Parathyroid adenoma (tissue), 2 donors: ENCODE measurements at regions not wholly inside any gene's neighbourhood (a gene's known extent, or its start where the extent isn't known, plus 50 kb on each side); places are given as distances from the start of the nearest gene placed in this dataset.

Experiments used
- H2AFZ ChIP-seq: fragments of 300-600 bp; sonication (generic); one replicate; pipeline ENCODE4 v1.7.0; 2017; ENCODE audit warnings: antibody characterized with exemption, mild to moderate bottlenecking
- H3K27ac ChIP-seq: fragments of 300-600 bp; sonication (generic); one replicate; pipeline ENCODE4 v1.7.0; 2017
- H3K27me3 ChIP-seq: fragments of 300-600 bp; sonication (generic); one replicate; pipeline ENCODE4 v1.7.0; 2017; ENCODE audit warnings: low read length; ENCODE audit not compliant: control insufficient read depth, insufficient read depth
- H3K36me3 ChIP-seq: fragments of 300-600 bp; sonication (generic); one replicate; pipeline ENCODE4 v1.7.0; 2017; ENCODE audit warnings: low read length; ENCODE audit not compliant: control insufficient read depth, insufficient read depth
- H3K4me1 ChIP-seq: fragments of 300-600 bp; sonication (generic); one replicate; pipeline ENCODE4 v1.7.0; 2017; ENCODE audit warnings: control low read depth
- H3K4me2 ChIP-seq: fragments of 300-600 bp; sonication (generic); one replicate; pipeline ENCODE4 v1.7.0; 2017; ENCODE audit warnings: low read length
- H3K4me3 ChIP-seq: fragments of 300-600 bp; sonication (generic); one replicate; pipeline ENCODE4 v1.7.0; 2017; ENCODE audit warnings: low read depth, low read length
- H3K79me2 ChIP-seq: fragments of 300-600 bp; sonication (generic); one replicate; pipeline ENCODE4 v1.7.0; 2017; ENCODE audit warnings: control low read depth
- H3K9ac ChIP-seq: fragments of 300-600 bp; sonication (generic); one replicate; pipeline ENCODE4 v1.7.0; 2017; ENCODE audit warnings: mild to moderate bottlenecking
- H3K9me3 ChIP-seq: fragments of 300-600 bp; sonication (generic); one replicate; pipeline ENCODE4 v1.7.0; 2017; ENCODE audit warnings: low read length; ENCODE audit not compliant: control insufficient read depth
- CTCF ChIP-seq: fragments of 300-600 bp; sonication (generic); IDR thresholded peaks from one replicate; pipeline ENCODE4 v1.7.0; 2017; ENCODE audit warnings: antibody characterized with exemption, mild to moderate bottlenecking
- donor health status: primary hyperparathyroidism.

GRCh38 chr2:121832412-121833357 is 77.2 kb downstream of the TSN start:
- Histone ChIP-seq H3K9ac (no peak overlapping the region), H3K79me2 (no peaks in the 10 kb centered on the region), H3K36me3 (no peaks in the 10 kb centered on the region), H3K4me3 (no peak overlapping the region), H3K27me3 (no peaks in the 10 kb centered on the region), H3K4me1 (no peaks in the 10 kb centered on the region), H2AFZ (no peak overlapping the region), H3K4me2 (no peak overlapping the region), H3K27ac (no peak overlapping the region), H3K9me3 (no peaks in the 10 kb centered on the region)
- TF ChIP-seq CTCF: no peak

GRCh38 chr2:121833358-121833723 is 77.9 kb downstream of the TSN start:
- Histone ChIP-seq H2AFZ (no peak overlapping the region), H3K4me3 (no peak overlapping the region), H3K79me2 (no peaks in the 10 kb centered on the region), H3K27me3 (no peaks in the 10 kb centered on the region), H3K36me3 (no peaks in the 10 kb centered on the region), H3K27ac (no peak overlapping the region), H3K9me3 (no peaks in the 10 kb centered on the region), H3K4me1 (no peaks in the 10 kb centered on the region), H3K4me2 (no peak overlapping the region), H3K9ac (no peak overlapping the region)
- no peak for TF ChIP-seq CTCF

GRCh38 chr2:121836611-121837010 is 81.2 kb downstream of the TSN start:
- no peaks in the 10 kb centered on the region for H3K79me2 ChIP-seq
- H3K9ac ChIP-seq: no peak overlapping the region
- no peaks in the 10 kb centered on the region for H3K9me3 ChIP-seq
- no peaks in the 10 kb centered on the region for H3K27me3 ChIP-seq
- no peak for TF ChIP-seq CTCF
- no peak overlapping the region for H2AFZ ChIP-seq
- no peak overlapping the region for H3K4me2 ChIP-seq
- no peaks in the 10 kb centered on the region for H3K36me3 ChIP-seq
- H3K4me1 ChIP-seq: no peaks in the 10 kb centered on the region
- no peak overlapping the region for H3K4me3 ChIP-seq
- no peak overlapping the region for H3K27ac ChIP-seq

GRCh38 chr2:121837591-121837990 is 82.1 kb downstream of the TSN start:
- Histone ChIP-seq H3K27me3 (no peaks in the 10 kb centered on the region), H3K27ac (no peak overlapping the region), H3K36me3 (no peaks in the 10 kb centered on the region), H3K4me3 (no peak overlapping the region), H3K4me2 (no peak overlapping the region), H3K79me2 (no peaks in the 10 kb centered on the region), H2AFZ (no peak overlapping the region), H3K9me3 (no peaks in the 10 kb centered on the region), H3K9ac (no peak overlapping the region), H3K4me1 (no peaks in the 10 kb centered on the region)
- TF ChIP-seq CTCF: no peak

- TF ChIP-seq CTCF: no peak
- Histone ChIP-seq H3K27me3 (no peaks in the 10 kb centered on the region), H3K27ac (no peak overlapping the region), H3K9ac (no peak overlapping the region), H2AFZ (no peak overlapping the region), H3K79me2 (no peaks in the 10 kb centered on the region), H3K4me1 (no peaks in the 10 kb centered on the region), H3K4me3 (no peak overlapping the region), H3K36me3 (no peaks in the 10 kb centered on the region), H3K9me3 (no peaks in the 10 kb centered on the region), H3K4me2 (no peak overlapping the region)
Measured at GRCh38 chr2:121838551-121838950, 83.1 kb downstream of the TSN start.
